OCI-LY7 (cell line): ENCODE measurements at regions not wholly inside any gene's neighbourhood (a gene's known extent, or its start where the extent isn't known, plus 50 kb on each side); places are given as distances from the start of the nearest gene placed in this dataset.

Experiments used
- BruUV-seq: library from RNA; stranded (reverse); fragments of 400-500 nt; replicated peaks from 2 replicates; lab custom pipeline; 2021; lab: Mats Ljungman, UMichigan
- CTCF ChIA-PET: fragments of 300-600 bp; sonication (Branson Sonifier 250); formaldehyde crosslinking; loops from one replicate; lab custom pipeline; 2022; ENCODE audit warnings: antibody characterized with exemption; ENCODE audit not compliant: unreplicated experiment; lab: Charles Lee
- POLR2A ChIA-PET: fragments of 300-600 bp; sonication (Branson Sonifier 250); formaldehyde crosslinking; loops from one replicate; lab custom pipeline; 2022; ENCODE audit warnings: antibody characterized with exemption; lab: Charles Lee
- DNase-seq: peaks from one replicate; pipeline ENCODE4 v3.0.0-alpha.2; 2015; ENCODE audit warnings: low spot score
- H2AFZ ChIP-seq: fragments of 200-600 bp; sonication (generic), shearing (Covaris generic); 2 replicates; pipeline ENCODE4 v1.6.1; 2014; ENCODE audit warnings: mild to moderate bottlenecking, antibody characterized with exemption, low read length, moderate library complexity
- H3K27ac ChIP-seq: fragments of 200-600 bp; sonication (generic); 2 replicates; pipeline ENCODE4 v1.5.1; 2014; ENCODE audit warnings: mixed run types, low read depth, mild to moderate bottlenecking, moderate library complexity, low read length, inconsistent platforms; ENCODE audit not compliant: poor library complexity, severe bottlenecking
- H3K36me3 ChIP-seq: fragments of 200-600 bp; sonication (generic); 2 replicates; pipeline ENCODE4 v1.6.1; 2014; ENCODE audit warnings: mild to moderate bottlenecking, antibody characterized with exemption, low read length, moderate library complexity, mixed read lengths; ENCODE audit not compliant: insufficient read depth
- H3K4me1 ChIP-seq: fragments of 200-600 bp; sonication (generic); 2 replicates; pipeline ENCODE4 v1.5.1; 2014; ENCODE audit warnings: mild to moderate bottlenecking, low read length; ENCODE audit not compliant: insufficient read depth, poor library complexity, severe bottlenecking
- H3K4me2 ChIP-seq: fragments of 200-600 bp; sonication (generic); 2 replicates; pipeline ENCODE4 v1.6.1; 2014; ENCODE audit warnings: mild to moderate bottlenecking, low read length
- H3K4me3 ChIP-seq: fragments of 200-600 bp; sonication (generic); 2 replicates; pipeline ENCODE4 v1.5.1; 2014; ENCODE audit warnings: mild to moderate bottlenecking, low read depth, low read length; ENCODE audit not compliant: poor library complexity, severe bottlenecking
- H3K79me2 ChIP-seq: fragments of 200-600 bp; sonication (generic); 2 replicates; pipeline ENCODE4 v1.6.1; 2016; ENCODE audit warnings: low read depth, mild to moderate bottlenecking, low read length, moderate library complexity, mixed read lengths; ENCODE audit not compliant: insufficient read depth
- H3K9me2 ChIP-seq: fragments of 200-600 bp; sonication (generic); 2 replicates; pipeline ENCODE4 v1.6.1; 2016; ENCODE audit warnings: mild to moderate bottlenecking, low read length, mixed read lengths; ENCODE audit not compliant: insufficient read depth
- H3K9me3 ChIP-seq: fragments of 200-600 bp; sonication (generic); 2 replicates; pipeline ENCODE4 v1.6.1; 2014; ENCODE audit warnings: mild to moderate bottlenecking, mixed run types, low read length, mixed read lengths
- H4K20me1 ChIP-seq: fragments of 200-600 bp; sonication (generic); 2 replicates; pipeline ENCODE4 v1.6.1; 2014; ENCODE audit warnings: mild to moderate bottlenecking, antibody characterized with exemption, low read length, moderate library complexity, mixed read lengths; ENCODE audit not compliant: insufficient read depth
- EZH2phosphoT487 ChIP-seq: fragments of 200-600 bp; sonication (generic); IDR thresholded peaks from 2 replicates; pipeline ENCODE4 v1.6.1; 2018; ENCODE audit warnings: low read depth, borderline replicate concordance, mild to moderate bottlenecking, mixed run types, antibody characterized with exemption, low read length, moderate library complexity, mixed read lengths
- intact Hi-C: fragments of 100-400 bp; cut with micrococcal nuclease; formaldehyde crosslinking; loops from one replicate; pipeline ENCODE4 v1.10.0; 2022; ENCODE audit not compliant: unreplicated experiment
- TF ChIP-seq, protein P1 (sequence below): fragments of 200-600 bp; sonication (generic); conservative IDR thresholded peaks from 2 replicates; pipeline ENCODE4 v1.5.1; 2014; ENCODE audit warnings: mild to moderate bottlenecking, antibody characterized with exemption, low read length, moderate library complexity, mixed read lengths

DNA sequence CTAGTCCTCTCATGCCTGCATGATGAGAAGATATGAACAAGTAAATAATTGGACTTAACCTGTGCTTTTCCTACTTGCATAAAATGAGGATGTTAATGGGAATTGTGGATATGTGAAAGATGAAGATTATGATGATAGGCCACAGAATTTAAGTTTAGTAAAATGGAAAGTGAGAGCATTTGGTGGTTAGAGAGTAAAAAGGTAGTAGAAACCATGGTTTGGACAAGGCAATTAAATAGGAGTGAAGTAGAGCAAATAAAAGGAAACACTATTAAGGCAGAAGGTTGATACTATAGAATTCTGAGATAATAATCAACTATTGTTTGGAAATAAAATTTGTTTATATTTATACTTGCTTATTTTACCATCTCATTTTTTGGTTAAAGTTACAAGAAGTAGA is 1162.5 kb downstream of the MRPL39 start:
- no peak overlapping the region for H3K27ac ChIP-seq
- no peaks in the 10 kb centered on the region for H3K36me3 ChIP-seq
- peaks cover 25% of the 10 kb centered on the region; the same call in 1 of the 2 replicates for H3K9me3 ChIP-seq
- no peak overlapping the region for H3K4me2 ChIP-seq
- H4K20me1 ChIP-seq, result no peaks in the 10 kb centered on the region
- no peaks in the 10 kb centered on the region for H3K4me1 ChIP-seq
- BruUV-seq, result no TSS peak
- H3K9me2 ChIP-seq, result no peaks in the 10 kb centered on the region
- H3K79me2 ChIP-seq, result no peaks in the 10 kb centered on the region
- no peak overlapping the region for H2AFZ ChIP-seq
- no peak for TF ChIP-seq EZH2phosphoT487
- TF ChIP-seq, protein P1, sequence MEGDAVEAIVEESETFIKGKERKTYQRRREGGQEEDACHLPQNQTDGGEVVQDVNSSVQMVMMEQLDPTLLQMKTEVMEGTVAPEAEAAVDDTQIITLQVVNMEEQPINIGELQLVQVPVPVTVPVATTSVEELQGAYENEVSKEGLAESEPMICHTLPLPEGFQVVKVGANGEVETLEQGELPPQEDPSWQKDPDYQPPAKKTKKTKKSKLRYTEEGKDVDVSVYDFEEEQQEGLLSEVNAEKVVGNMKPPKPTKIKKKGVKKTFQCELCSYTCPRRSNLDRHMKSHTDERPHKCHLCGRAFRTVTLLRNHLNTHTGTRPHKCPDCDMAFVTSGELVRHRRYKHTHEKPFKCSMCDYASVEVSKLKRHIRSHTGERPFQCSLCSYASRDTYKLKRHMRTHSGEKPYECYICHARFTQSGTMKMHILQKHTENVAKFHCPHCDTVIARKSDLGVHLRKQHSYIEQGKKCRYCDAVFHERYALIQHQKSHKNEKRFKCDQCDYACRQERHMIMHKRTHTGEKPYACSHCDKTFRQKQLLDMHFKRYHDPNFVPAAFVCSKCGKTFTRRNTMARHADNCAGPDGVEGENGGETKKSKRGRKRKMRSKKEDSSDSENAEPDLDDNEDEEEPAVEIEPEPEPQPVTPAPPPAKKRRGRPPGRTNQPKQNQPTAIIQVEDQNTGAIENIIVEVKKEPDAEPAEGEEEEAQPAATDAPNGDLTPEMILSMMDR, result no peak
- intact Hi-C loops, result no loop called here
- no peak overlapping the region for H3K4me3 ChIP-seq
- ChIA-PET POLR2A (no interaction called here), CTCF (no interaction called here)
- DNase-seq, result no peak

- H4K20me1 ChIP-seq, result no peaks in the 10 kb centered on the region
- H2AFZ ChIP-seq, result no peak overlapping the region
- ChIA-PET POLR2A (no interaction called here), CTCF (no interaction called here)
- H3K79me2 ChIP-seq, result no peaks in the 10 kb centered on the region
- TF ChIP-seq, protein P1, result no peak
- TF ChIP-seq EZH2phosphoT487, result no peak
- BruUV-seq, result no TSS peak
- H3K36me3 ChIP-seq, result no peaks in the 10 kb centered on the region
- H3K9me3 ChIP-seq, result peaks cover 16% of the 10 kb centered on the region; the same call in 1 of the 2 replicates
- intact Hi-C loops, result no loop called here
- no peaks in the 10 kb centered on the region for H3K4me1 ChIP-seq
- no peak for DNase-seq
- no peak overlapping the region for H3K4me3 ChIP-seq
- H3K4me2 ChIP-seq, result no peak overlapping the region
- no peaks in the 10 kb centered on the region for H3K9me2 ChIP-seq
- H3K27ac ChIP-seq, result no peak overlapping the region
Measured at GRCh38 chr21:24436236-24436635, 1171.0 kb downstream of the MRPL39 start.

- no TSS peak for BruUV-seq
- ChIA-PET POLR2A (no interaction called here), CTCF (no interaction called here)
- H3K4me1 ChIP-seq, result no peaks in the 10 kb centered on the region
- intact Hi-C loops, result no loop called here
- H3K4me3 ChIP-seq, result no peak overlapping the region
- no peaks in the 10 kb centered on the region for H3K36me3 ChIP-seq
- TF ChIP-seq, protein P1, result no peak
- TF ChIP-seq EZH2phosphoT487, result no peak
- peaks cover 5% of the 10 kb centered on the region; the same call in 1 of the 2 replicates for H3K9me3 ChIP-seq
- H2AFZ ChIP-seq, result no peak overlapping the region
- H3K79me2 ChIP-seq, result no peaks in the 10 kb centered on the region
- H3K27ac ChIP-seq, result no peak overlapping the region
- no peak for DNase-seq
- H3K9me2 ChIP-seq, result no peaks in the 10 kb centered on the region
- no peak overlapping the region for H3K4me2 ChIP-seq
- no peaks in the 10 kb centered on the region for H4K20me1 ChIP-seq
Measured at GRCh38 chr21:24428591-24429199, 1178.6 kb downstream of the MRPL39 start.
